ENCODE measurements at regions not wholly inside any gene's neighbourhood (a gene's known extent, or its start where the extent isn't known, plus 50 kb on each side); places are given as distances from the start of the nearest gene placed in this dataset.

- TF ChIP-seq CTCF (conservative IDR thresholded peaks at IDR 0.05; ENCODE audit: low read length) = no peak
- TF ChIP-seq EZH2phosphoT487 (IDR thresholded peaks at IDR 0.05; ENCODE audit: borderline replicate concordance, low read depth, low read length) = no peak
Measured at GRCh38 chr6:14644381-14644780, 526.8 kb downstream of the CD83 start.
